ENCODE measurements at regions not wholly inside any gene's neighbourhood (a gene's known extent, or its start where the extent isn't known, plus 50 kb on each side); places are given as distances from the start of the nearest gene placed in this dataset.

DNA sequence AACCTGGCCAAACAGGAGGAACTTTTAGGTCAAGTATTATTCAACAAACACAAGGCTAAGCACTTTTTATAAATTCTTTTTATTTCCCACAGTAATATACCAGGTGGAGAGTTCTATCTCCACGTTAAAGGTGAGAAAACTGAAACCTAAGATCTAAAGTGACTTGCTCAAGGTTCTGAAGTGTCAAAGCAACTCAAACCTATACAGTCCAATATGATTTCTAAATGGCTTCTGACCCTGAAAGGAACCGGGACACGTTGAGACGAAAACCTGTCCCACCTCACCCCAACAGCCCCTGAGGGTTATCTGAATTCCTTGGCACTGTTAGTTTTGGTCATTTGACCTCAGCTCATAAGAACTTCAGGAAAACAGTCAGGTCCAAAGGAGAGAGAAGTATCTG, 814.5 kb upstream of the LRATD1 start:
- H3K14ac ChIP-seq (ENCODE audit: insufficient read length), result no peak overlapping the region
- H4K91ac ChIP-seq (replicated peaks; ENCODE audit: insufficient read length, low read length), result no peak overlapping the region
- H2BK120ac ChIP-seq (replicated peaks; ENCODE audit: low read depth, low read length), result no peak overlapping the region
- peaks cover 0 to 4% (median 0%) of the 10 kb centered on the region in 4 experiments; a peak in 1 of 7 replicates for H3K4me1 ChIP-seq (replicated peaks in 1 of 4; ENCODE audit: control insufficient read depth in 3 of 4, insufficient read depth in 4 of 4, low read length in 3 of 4)
- H2BK20ac ChIP-seq (ENCODE audit: low read length), result no peak overlapping the region
- H3K23me2 ChIP-seq (ENCODE audit: low read depth, low read length), result no peaks in the 10 kb centered on the region
- FAIRE-seq (no peak), DNase-seq (ENCODE audit: low read depth in 1 of 2, low spot score in 2 of 2) (no peak)
- no peak overlapping the region for H4K5ac ChIP-seq (ENCODE audit: insufficient read length, low read depth, low read length)
- 94% methylated on average over 4 of the region's 4 CpGs; no CpG with 5 or more reads in 1 of the 2 experiments for WGBS, 2 experiments (ENCODE audit: extremely low coverage in 1 of 2, insufficient coverage in 1 of 2, insufficient read length in 1 of 2, insufficient replicate concordance in 2 of 2, low coverage in 1 of 2, low lambda C conversion rate in 2 of 2, missing lambda C conversion rate in 1 of 2)
- no peak overlapping the region for H2BK12ac ChIP-seq (ENCODE audit: low read depth, low read length)
- H3K56ac ChIP-seq (replicated peaks; ENCODE audit: insufficient read length, low read depth, low read length), result no peak overlapping the region
- no peak overlapping the region for H4K8ac ChIP-seq (ENCODE audit: extremely low read depth, insufficient read depth, low read length)
- H3K27ac ChIP-seq (ENCODE audit: low read depth, low read length), result no peak overlapping the region
- H3K79me1 ChIP-seq (ENCODE audit: low read depth, low read length), result no peaks in the 10 kb centered on the region
- no peak overlapping the region for H3K4me3 ChIP-seq (ENCODE audit: extremely low read depth in 1 of 4, insufficient read depth in 2 of 4, low read depth in 3 of 4, low read length in 4 of 4)
- ChIA-PET CTCF (ENCODE audit: partially characterized antibody) (interaction anchor here (0.6 kb wide), 1 partner anchor 158 kb away, joined by 3 read pairs; no protein-coding TSS in a partner anchor), POLR2A (ENCODE audit: partially characterized antibody) (no interaction called here)
- peaks cover 20 to 38% (median 29%) of the 10 kb centered on the region in 4 experiments for H3K27me3 ChIP-seq (replicated peaks in 1 of 4; ENCODE audit: control insufficient read depth in 3 of 4, extremely low read depth in 1 of 4, insufficient read depth in 3 of 4, low read length in 3 of 4)
- TF ChIP-seq EZH2 (IDR thresholded peaks at IDR 0.05; ENCODE audit: low read depth, low read length, severe bottlenecking) (no peak), JUND (IDR thresholded peaks at IDR 0.05; ENCODE audit: low read length) (no peak), POLR2A (IDR thresholded peaks at IDR 0.05; ENCODE audit: control extremely low read depth in 1 of 2, low read depth in 2 of 2, low read length in 2 of 2) (no peak), CREB1 (IDR thresholded peaks at IDR 0.05) (no peak), TBP (IDR thresholded peaks at IDR 0.05; ENCODE audit: low read depth, low read length) (no peak), FOSL1 (IDR thresholded peaks at IDR 0.05; ENCODE audit: insufficient read depth, low read depth, low read length) (no peak), SP2 (IDR thresholded peaks at IDR 0.05; ENCODE audit: low read length) (no peak), KDM4A (IDR thresholded peaks at IDR 0.05; ENCODE audit: low read depth, low read length, severe bottlenecking) (no peak), TAF1 (IDR thresholded peaks at IDR 0.05; ENCODE audit: low read depth, low read length) (no peak)
- TF ChIP-seq, protein P1, sequence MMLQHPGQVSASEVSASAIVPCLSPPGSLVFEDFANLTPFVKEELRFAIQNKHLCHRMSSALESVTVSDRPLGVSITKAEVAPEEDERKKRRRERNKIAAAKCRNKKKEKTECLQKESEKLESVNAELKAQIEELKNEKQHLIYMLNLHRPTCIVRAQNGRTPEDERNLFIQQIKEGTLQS (IDR thresholded peaks at IDR 0.05; ENCODE audit: insufficient read depth, low read depth, low read length), result no peak
- no peak overlapping the region for H2AK5ac ChIP-seq (ENCODE audit: low read depth, low read length)
- no peaks in the 10 kb centered on the region for H3K36me3 ChIP-seq (ENCODE audit: control insufficient read depth in 2 of 4, insufficient read depth in 4 of 4, low read length in 3 of 4)
- no peak overlapping the region for H3K23ac ChIP-seq (ENCODE audit: insufficient read length)
- no peaks in the 10 kb centered on the region for H3K79me2 ChIP-seq (ENCODE audit: control insufficient read depth in 1 of 2, insufficient read depth in 2 of 2, low read length in 2 of 2)
- no peak overlapping the region for H2BK15ac ChIP-seq (ENCODE audit: low read length)
- H3K9ac ChIP-seq (replicated peaks in 1 of 4; ENCODE audit: extremely low read depth in 1 of 4, low read depth in 3 of 4, low read length in 3 of 4), result no peak overlapping the region
- H2BK5ac ChIP-seq (ENCODE audit: low read depth, low read length), result no peak overlapping the region
- H4K20me1 ChIP-seq (replicated peaks in 1 of 2; ENCODE audit: control insufficient read depth in 1 of 2, insufficient read depth in 2 of 2, low read length in 2 of 2), result peaks cover 1 to 4% of the 10 kb centered on the region in 2 experiments
- no peak overlapping the region for H2AFZ ChIP-seq (ENCODE audit: low read length)
- H3K9me3 ChIP-seq (ENCODE audit: insufficient read depth in 2 of 2, low read depth in 1 of 2, low read length in 1 of 2), result no peaks in the 10 kb centered on the region
- no peak overlapping the region for H3K4me2 ChIP-seq (ENCODE audit: insufficient read depth in 1 of 2, low read depth in 2 of 2, low read length in 2 of 2)
- no peak overlapping the region for H3K4ac ChIP-seq (replicated peaks; ENCODE audit: insufficient read length, low read depth, low read length)
- H3K18ac ChIP-seq (ENCODE audit: extremely low read depth, low read length), result no peak overlapping the region

All from H1 (cell line).